T-helper 1 cell treated with Interleukin-12 subunit alpha and Interleukin-12 subunit beta and Interleukin-4 antibody, amounts not matched to agents 30 ng/mL and 1 ng/mL, for 36 hours (primary cell): ENCODE measurements at regions not wholly inside any gene's neighbourhood (a gene's known extent, or its start where the extent isn't known, plus 50 kb on each side); places are given as distances from the start of the nearest gene placed in this dataset.

Experiments
- intact Hi-C: fragments of 100-400 bp; cut with micrococcal nuclease; formaldehyde crosslinking; loops from one replicate; pipeline ENCODE4 v1.15.1; 2024

GRCh38 chr3:81289676-81290075 lies 471.8 kb downstream of the GBE1 start:
- intact Hi-C loops: no loop called here

GRCh38 chr3:81279481-81280379 lies 481.7 kb downstream of the GBE1 start:
- intact Hi-C loops: no loop called here

GRCh38 chr3:81277853-81278252 lies 483.6 kb downstream of the GBE1 start:
- intact Hi-C loops: no loop called here

GRCh38 chr3:81274671-81275070 lies 486.8 kb downstream of the GBE1 start:
- intact Hi-C loops: no loop called here

GRCh38 chr3:81270603-81271379 lies 490.7 kb downstream of the GBE1 start:
- intact Hi-C loops: no loop called here

GRCh38 chr3:81268526-81268925 lies 492.9 kb downstream of the GBE1 start:
- intact Hi-C loops: no loop called here

GRCh38 chr3:81261996-81262395 lies 499.4 kb downstream of the GBE1 start:
- intact Hi-C loops: no loop called here

- intact Hi-C loops: no loop called here
Measured at GRCh38 chr3:81255463-81255862, 506.0 kb downstream of the GBE1 start.

- intact Hi-C loops: no loop called here
Measured at GRCh38 chr3:81251096-81251495, 510.3 kb downstream of the GBE1 start.

GRCh38 chr3:81249540-81250029 lies 511.9 kb downstream of the GBE1 start:
- intact Hi-C loops: no loop called here

GRCh38 chr3:81245501-81245900 lies 515.9 kb downstream of the GBE1 start:
- intact Hi-C loops: no loop called here

- intact Hi-C loops: no loop called here
Measured at GRCh38 chr3:81245043-81245442, 516.4 kb downstream of the GBE1 start.

- intact Hi-C loops: no loop called here
Measured at GRCh38 chr3:81244231-81244630, 517.2 kb downstream of the GBE1 start.

- intact Hi-C loops: loop anchor here (2.0 kb wide), 1 partner anchor 1722 kb away; no protein-coding TSS in a partner anchor
Measured at GRCh38 chr3:81242871-81243270, 518.6 kb downstream of the GBE1 start.

- intact Hi-C loops: no loop called here
Measured at GRCh38 chr3:81237181-81237580, 524.3 kb downstream of the GBE1 start.

GRCh38 chr3:81218023-81218422 lies 543.4 kb downstream of the GBE1 start:
- intact Hi-C loops: no loop called here

- intact Hi-C loops: no loop called here
Measured at GRCh38 chr3:81217101-81217500, 544.3 kb downstream of the GBE1 start.

GRCh38 chr3:81216192-81216591 lies 545.3 kb downstream of the GBE1 start:
- intact Hi-C loops: no loop called here

GRCh38 chr3:81214631-81215030 lies 546.8 kb downstream of the GBE1 start:
- intact Hi-C loops: no loop called here

GRCh38 chr3:81199587-81199986 lies 561.9 kb downstream of the GBE1 start:
- intact Hi-C loops: no loop called here

GRCh38 chr3:81198756-81199155 lies 562.7 kb downstream of the GBE1 start:
- intact Hi-C loops: no loop called here

- intact Hi-C loops: no loop called here
Measured at GRCh38 chr3:81198216-81198615, 563.2 kb downstream of the GBE1 start.
